GM19395 (cell line): ENCODE measurements at regions not wholly inside any gene's neighbourhood (a gene's known extent, or its start where the extent isn't known, plus 50 kb on each side); places are given as distances from the start of the nearest gene placed in this dataset.

Source experiments
- ATAC-seq: cut with Tn5 transposase; IDR thresholded peaks from one replicate; pipeline ENCODE4 v1.9.1; 2021; ENCODE audit warnings: mild to moderate bottlenecking, moderate library complexity; ENCODE audit not compliant: unreplicated experiment

DNA sequence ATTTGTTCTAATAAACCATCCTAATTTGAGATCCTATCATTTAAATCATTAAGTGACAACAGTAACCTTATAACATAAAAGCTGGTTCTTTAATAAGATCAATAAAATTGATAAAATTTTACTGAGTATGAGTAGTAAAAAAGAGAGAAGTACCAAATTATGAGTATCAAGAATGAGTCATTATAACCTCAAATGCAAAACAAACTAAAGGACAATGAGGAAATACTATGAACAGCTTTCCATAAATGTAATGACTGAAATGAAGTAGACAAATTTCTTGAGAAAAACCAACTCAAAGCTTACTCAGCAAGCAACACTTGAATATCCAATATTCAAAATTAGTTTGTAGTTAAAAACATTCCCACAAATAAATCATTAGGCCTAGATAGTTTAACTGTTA, 433.0 kb downstream of the ZEB2 start:
- ATAC-seq, result no peak

DNA sequence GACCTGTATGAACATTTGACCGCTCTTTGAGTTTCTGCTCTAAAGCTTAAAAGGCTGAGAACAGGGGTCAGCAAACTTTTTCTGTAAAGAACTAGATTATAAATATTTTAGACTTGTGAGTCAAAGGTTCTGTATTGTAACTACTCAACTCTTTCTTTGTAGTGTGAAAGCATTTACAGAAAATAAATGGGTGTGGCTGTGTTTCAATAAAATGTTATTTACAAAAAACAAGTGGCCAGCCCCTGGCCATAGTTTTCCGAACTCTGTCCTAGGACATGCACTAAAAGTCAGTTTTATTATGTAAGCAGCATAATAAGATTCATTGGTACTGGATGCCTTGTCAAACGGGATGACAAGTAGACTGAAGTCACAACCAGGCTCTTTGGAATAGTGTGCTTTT, 434.9 kb downstream of the ZEB2 start:
- ATAC-seq, result no peak

DNA sequence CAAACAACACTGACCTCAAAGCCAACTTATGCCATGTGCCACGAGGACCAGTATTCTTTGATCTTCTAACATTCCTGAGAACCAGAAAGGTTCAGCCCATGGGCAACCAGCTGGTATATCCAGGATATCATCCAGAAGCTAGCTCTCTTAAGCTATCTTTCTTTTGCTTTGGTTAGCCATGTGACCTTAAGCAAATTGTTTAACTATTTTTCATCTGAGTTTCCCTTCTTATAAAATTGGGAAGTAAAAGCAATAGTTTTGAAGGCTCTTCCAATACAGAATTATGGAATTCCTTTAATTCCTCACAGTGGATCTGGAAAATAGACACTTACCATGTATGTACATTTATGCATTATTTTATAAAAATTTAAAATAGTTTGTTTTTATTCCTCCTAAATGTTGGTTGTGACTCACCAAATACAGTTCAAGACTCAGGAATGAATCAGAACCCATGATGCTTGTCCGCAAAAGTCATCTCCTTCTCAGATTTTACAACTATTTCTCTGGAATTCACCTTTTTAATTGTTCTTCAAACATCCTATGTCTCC, 435.7 kb downstream of the ZEB2 start:
- no peak for ATAC-seq

DNA sequence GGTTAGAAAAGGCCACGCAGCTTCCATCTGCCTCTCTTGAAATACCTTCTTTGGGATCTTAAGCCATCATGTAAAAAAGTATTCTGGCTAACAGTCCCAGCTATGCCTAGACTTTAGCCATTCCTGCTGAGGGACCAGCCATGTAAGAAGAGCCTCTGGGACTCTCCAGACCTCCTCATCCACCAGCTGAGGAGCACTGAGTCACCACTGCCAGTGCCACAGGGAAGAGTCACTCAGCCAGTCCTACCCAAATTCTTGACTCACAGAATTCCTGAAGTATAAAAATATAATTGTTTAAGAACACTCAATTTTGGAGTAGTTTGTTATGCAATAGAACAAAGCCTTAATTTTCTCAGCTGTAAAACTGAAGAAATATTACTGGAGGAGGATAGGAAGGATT, 436.7 kb downstream of the ZEB2 start:
- no peak for ATAC-seq

DNA sequence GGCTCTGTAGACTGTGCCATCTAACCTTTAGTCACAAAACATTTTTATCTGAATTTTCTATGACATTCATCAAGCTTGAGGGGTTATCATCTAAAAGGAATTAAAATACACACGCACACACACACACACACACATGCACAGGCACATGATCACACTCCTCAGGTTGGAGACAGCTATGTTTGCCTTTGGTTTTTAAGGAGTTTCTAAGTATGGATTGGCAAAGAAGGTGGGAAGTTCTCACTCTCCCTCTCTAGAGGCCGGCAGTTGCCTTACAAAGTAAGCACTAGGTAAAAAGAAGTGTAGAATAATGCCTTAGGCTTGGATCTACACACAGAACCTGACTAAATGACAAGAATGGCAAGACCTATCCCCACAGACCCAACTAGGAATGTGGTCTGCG, 437.1 kb downstream of the ZEB2 start:
- no peak for ATAC-seq

DNA sequence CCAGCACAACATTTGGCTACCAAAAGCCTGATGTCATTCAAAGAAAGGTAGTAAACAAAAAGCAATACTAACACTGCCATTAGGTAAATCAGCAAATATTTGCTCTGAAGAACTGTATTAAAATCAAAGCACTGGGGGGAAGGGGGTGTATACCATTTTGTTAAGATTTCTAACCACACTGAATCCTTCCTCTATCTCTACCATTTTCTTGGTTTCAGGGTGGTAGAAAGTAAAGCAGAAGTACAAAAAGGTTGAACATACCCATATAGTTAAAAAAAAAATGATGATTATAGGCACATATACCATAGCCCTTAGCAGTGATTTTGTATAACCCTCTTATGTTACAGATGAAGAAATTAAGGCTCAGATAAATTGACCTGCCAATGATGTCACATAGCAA, 437.6 kb downstream of the ZEB2 start:
- ATAC-seq, result no peak

DNA sequence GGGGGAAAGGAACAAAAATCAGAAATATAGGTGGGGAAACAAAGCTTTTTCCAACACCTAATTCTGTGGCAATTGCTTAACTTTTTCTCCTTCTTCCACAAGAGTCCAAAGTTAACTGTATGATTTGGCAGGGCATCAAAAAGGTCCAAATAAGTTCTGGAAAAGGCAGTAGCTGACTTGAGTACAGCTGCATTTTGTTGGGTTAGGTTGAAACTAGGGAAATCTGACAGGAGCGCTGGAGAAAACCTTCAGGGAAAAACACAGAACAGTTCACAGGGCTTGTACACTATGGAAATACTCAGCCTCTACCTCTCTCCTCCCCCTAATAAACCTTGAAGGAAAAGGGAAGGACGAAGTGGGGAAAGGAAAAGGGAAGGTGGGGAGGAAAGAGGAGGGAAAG, 438.6 kb downstream of the ZEB2 start:
- ATAC-seq, result no peak

DNA sequence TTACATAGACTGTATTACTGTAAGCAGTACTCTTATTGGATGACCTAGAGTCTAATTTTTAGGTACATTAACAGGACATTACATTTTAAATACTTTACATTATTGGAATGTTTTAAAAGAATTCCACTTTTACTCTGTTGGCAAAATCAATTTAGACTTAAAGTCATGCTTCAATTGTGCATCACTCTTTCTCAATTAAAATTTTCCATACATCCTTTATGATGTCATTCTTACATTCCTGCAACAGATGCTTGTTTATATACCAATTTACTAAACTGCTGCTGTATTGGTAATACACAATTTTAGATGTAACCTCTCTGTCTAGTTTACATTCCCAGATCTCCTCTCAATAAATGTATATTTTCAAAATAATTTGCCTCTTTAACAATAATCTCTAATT, 440.1 kb downstream of the ZEB2 start:
- ATAC-seq, result no peak

DNA sequence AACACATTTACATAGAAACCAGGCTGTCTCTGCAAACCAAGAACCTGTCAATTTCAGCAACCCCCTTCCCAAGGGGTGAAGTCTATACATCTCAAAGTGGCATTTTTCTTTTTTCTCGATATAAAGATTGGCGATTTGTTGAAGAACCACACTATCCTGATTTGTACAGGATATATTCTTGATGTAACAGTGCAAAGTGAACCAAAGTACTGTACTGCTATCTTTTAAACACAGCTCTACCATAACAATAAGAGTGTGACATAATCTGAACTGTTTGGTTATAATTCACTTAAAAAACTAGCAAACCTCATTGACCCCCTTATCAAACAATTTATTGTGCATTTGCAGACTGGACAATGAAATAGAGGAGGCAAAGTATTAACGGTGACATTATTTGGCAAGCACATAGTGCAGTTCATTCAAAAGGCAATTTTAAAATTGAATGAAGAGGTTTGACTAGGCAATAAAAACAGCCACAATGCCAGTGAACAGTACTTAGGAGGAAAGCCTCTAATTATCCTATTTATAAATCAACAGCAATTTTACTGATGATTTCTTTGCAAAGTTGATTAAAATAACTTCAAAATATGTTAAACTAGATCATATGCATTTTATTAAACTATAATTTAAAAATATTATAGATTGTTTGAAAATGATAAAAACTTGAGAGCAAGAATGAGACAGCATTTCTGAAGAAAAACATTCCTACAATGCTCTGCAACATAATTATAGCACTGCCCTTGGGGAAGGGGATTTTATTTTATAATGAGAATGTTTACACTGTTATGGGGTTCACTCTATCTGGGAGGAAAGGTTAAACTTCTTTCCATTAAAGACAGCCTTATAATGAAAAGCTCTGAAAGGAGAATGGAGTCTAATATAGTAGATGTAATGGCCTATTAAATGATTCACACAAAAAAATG, 440.9 kb downstream of the ZEB2 start:
- no peak for ATAC-seq

DNA sequence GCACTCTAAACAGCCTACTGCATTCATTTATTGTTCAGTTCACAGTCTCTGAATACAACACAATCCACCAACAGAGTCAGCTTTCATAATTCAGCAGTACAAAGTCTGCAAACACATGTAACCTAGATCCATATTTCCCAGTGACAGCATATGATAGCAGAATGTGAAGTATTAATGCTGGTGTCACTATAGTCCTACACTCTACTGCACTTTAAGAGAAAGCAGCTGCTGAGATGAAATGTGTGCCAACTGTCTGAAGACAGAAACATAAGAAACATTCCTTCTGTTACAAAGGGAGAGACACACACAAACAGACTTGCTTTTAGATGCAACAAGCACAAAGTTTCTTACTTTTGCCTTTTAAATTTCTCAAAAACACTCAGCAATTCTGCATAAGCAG, 441.8 kb downstream of the ZEB2 start:
- ATAC-seq, result no peak

DNA sequence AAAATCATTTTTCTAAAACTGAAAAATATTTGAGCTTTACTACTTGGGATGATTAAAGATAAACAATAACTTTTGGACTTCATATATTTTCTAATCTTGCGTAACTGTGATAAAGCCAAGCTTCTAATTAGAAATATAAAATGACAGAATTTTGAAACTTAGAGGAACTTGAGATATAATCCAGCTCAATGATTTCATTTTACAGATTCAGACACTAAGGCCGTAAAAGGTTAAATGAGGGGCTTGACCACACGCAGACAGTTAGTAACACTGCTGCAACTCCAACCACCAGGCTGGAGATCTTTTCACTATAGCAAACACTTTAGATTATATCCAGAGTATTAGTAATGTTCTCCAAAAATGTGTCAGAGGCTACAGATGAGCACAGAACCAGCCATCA, 445.5 kb downstream of the ZEB2 start:
- no peak for ATAC-seq

DNA sequence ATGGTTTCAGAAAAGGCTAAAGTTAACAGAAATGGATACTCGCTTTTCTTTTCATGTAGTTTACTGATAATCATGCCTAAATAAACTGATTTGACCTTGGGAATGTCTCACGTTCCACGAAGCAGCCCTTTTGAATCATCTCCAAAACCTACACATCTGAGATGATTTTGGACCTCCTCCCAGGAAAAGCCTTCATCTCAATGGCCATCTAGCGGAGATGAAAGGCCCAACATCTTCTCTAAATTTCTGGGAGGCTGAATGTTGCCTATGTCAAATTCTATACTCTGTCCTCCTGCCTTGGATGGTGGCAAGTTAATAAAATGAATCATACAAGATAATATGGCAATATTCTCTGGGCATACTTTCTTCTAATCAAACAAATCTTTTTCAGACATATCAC, 448.5 kb downstream of the ZEB2 start:
- no peak for ATAC-seq

DNA sequence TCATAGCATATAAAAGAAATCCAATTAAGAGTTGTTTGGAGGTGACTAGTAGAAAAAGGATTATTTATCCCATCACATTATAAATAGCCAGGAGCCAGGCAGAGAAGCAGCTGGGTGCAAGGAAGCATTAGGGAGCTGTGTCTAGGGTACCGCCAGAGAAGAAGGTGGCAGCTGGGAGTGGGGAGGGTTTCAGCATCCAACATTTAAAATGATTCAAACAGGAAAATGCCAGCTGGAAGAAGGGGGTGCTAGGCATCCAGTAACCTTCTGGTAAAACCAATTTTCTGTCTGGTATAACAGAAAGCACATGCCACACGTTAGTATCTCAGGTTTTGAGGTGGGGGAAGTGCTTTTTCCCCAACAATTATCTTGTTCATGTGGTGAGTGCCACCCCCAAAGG, 452.4 kb downstream of the ZEB2 start:
- no peak for ATAC-seq

DNA sequence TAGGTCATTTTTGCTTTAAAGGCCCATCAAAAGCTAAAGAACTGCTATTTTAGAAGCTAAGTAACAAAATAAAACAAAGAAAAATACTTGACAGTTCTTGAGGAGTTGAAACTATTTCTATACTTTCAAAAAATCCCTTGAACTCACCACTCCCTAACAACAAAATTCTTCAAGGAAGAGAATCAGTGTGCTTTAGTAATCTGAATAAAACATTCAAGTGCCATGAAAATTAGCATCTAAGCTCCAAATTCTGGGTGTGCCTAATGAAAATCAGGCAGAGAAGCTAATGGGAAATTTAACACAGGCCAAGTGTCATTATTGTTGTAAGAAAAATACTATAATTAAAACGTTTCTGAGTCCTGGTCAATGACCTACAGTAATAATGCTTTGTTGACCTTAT, 456.3 kb downstream of the ZEB2 start:
- ATAC-seq, result no peak

DNA sequence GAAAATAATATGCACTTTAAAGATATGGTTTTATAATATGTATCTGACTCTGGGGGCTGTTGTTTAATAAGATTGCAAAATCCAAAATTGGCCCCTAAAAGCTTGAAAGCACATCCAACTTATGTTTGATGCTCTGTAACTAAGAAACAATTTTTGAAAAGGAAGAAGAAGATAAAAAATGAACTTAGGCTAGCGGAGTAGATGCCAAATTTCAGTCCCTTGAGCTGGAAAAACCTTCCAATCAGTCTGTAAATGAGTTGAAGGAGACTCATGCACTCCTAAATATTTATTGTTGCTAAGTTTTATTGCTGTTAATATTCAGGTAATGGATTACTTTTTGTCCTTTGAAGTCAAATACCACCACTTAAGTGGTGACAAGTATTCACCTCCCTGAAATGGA, 465.0 kb downstream of the ZEB2 start:
- ATAC-seq, result no peak

DNA sequence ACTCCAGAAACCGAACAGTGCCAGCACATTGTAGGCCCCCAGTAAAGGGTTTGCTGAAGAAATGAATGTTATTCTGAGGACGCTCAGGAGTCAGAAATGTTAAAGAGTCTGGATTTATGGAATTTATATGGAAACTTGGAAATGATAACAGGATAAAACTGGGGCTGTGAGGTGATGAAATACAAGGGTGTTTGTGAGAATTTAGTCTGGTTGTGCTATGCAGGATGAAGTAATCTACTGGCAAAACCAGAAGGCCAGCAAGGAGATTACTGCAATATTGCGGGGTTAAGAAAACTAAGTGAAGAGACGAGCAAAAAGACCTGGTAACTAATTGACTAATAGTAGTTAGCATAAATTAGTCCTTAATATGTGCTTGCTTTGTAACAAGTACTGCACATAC, 467.8 kb downstream of the ZEB2 start:
- no peak for ATAC-seq

DNA sequence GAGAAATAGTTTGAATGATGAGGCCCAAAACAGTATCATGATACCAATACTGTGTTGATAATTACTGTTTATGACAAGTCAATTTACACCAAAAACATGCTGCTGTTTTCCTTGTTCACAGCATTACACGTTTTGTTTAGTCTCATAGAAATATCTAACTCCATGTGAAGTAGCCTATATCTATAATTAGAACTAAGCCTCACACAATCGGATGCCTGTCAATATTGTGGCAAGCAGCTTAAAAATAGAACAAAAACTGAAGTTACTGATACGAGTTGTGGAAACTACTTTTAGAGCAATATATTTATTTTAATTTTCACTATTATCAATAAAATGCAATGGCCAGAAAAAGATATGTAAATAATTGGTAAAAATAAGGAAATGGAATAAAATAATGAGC, 470.8 kb downstream of the ZEB2 start:
- ATAC-seq, result no peak

DNA sequence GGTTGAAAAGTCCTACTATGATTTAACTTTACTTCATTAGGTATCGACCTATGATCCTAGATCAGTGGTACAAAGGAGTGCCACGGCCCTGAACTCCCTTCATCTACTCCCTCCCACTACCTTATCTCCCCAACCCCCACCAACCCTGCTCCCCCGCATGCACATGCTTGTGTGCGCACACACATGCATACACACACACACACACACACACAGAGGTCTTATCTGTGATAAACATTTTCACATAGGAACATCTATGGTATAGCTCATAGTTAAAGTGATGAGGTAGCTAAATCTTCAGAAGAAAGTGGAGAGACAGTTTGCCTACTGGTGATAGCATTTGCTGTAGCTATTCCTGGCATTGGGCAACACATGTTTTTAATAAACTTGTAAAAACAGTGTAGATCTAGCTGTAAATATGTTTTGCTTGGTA, 471.3 kb downstream of the ZEB2 start:
- no peak for ATAC-seq

DNA sequence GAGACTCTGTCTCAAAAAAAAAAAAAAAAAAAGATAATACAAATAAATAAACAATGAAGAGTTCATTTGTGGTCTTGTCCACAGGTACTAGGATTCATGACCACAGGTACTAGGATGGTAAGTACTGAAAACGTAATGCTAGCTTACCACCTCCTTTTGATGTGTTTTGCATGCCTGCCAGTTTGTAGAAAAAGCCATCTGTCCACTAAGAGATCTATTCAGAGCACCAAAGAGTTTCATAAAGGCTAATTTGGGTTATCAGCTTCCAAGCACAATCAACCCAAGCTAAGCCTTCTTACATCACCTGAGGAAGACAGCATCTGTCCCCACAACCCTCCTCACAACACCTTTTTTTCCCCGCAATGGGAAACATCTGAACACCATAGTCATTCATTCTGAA, 477.2 kb downstream of the ZEB2 start:
- no peak for ATAC-seq

DNA sequence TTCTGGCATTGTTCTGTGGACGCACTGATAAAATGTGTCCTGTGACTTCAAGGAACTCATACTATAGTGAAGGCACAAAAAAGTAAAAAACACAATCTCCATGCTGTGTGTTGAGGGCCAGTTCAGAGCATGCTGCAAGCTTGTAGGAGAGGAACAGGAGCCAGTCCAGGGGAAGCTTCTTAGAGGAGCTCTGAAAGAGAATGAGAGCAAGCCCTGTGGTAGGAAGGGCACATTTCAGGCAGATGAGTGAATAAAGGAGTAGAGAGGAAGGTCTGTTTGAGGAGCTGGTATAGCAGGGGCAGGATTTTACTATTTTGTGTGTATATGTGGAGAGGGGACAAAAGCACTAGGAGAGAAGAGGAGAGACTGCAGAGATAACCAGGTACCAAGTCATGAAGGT, 478.3 kb downstream of the ZEB2 start:
- no peak for ATAC-seq

DNA sequence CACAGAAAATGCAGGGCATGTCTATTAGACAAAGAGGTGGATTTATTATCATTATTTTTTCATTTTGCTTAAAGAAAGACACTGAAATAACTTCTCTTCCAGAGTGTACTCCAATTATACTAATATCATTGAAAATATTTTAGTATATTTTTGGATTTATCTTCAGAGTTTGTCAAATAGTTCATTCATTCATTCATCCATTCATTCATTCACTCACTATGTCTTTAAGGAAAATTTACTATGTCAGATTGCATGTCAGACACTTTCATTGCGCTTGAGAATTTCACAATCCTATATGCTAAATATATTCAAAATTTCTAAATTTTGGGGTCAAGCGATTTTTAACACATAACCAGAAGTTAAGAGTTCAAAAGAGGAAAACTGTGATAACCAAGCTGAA, 479.1 kb downstream of the ZEB2 start:
- no peak for ATAC-seq

DNA sequence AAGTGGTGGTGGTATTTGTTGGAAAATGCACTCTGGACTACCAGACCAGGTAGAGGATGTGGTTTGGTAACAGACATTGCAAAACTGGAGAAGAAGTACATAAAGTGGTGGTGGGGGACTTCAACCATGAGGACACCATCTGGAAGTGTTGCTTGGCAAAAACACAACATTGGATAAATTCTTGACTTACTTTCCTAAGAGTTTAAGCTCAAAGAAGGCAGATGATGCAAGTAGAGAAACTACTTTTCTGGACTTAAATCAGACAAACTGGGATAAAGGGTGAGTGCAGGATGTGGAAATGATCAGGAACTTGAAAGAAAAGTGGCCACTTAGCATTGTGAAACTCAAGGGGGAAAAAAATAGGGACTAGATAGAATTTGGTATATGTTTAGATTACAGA, 487.4 kb downstream of the ZEB2 start:
- no peak for ATAC-seq

DNA sequence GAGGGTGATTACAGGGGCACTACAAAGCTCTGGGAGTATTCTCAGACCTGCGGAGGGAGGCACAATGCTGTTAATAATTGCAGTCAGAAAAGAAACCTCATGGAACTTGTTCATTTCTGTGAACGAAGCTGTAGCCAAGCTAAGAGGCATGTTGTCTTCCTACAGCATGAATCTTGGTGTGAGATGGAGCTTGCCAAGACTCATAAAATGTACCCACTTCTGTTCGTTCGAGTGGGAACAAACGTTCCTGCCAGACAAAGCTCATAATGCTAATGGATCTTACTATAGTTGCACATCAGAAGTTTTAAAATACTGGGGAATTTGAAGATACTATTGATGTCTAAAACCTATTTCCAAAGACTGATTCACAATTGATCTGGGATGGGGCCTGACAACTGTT, 489.1 kb downstream of the ZEB2 start:
- no peak for ATAC-seq
